Activated CD4-positive, alpha-beta T cell treated with anti-CD3 and anti-CD28 coated beads, Interleukin-2, Interleukin-6, amounts not matched to agents 100 ng/mL and 50 ng/mL, durations not matched to agents 16 hours and 8 hours (primary cell): ENCODE measurements at regions not wholly inside any gene's neighbourhood (a gene's known extent, or its start where the extent isn't known, plus 50 kb on each side); places are given as distances from the start of the nearest gene placed in this dataset.

Experiments used
- DNase-seq: peaks from one replicate; pipeline ENCODE4 v3.0.0-alpha.2; 2020

DNA sequence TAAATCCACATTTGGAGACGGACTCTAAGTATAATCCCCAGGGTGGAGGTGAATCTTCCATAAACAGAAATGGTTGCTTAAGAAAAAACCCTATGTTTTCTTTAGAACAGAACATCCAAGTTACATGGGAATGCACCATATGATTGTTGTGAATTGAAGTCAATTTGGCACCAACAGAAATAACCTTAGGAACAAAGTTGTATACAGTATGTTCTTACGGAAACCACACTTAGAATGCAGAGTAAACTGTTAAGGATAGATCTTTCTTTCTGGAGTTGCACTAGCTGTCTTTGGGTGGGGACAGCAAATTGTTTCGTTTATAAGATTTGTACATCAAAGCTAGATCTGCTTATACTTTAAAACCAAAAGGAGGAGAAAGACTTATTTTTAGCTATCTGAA, 316.4 kb downstream of the PTEN start:
- DNase-seq = no peak

DNA sequence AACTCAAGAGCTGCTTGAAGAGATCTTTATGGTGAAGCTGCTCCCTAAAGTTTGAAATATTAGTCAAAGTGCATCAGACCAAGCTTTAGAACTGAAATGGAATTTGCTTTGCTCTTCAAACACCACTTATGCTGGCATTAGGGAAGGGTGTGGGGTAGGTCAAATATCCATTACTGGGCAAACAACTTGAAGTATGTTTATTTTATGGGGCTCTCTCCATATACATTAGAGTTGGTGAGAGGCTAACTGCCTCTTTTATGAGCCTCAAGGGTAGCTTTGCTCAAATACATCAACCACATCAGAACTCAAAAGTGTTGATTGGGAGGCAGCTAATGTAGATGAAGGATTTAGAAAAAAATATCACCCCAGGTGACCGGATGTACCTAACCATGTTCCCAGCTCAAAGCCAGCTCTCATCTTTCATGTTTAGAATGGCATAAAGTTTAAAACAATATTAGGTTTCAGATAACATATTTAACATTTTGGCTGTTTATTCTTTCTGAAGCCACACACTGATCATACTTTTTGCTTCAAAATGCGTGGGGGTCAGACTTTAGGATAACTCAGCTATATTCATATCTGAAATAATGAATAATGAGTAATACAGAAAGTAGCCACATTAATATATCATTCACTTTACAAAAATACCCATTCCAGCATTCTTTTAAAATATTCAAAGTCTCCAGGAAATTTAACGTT, 318.6 kb downstream of the PTEN start:
- no peak for DNase-seq

- no peak for DNase-seq
Observed at GRCh38 chr10:88182601-88182930, 319.1 kb downstream of the PTEN start.

DNA sequence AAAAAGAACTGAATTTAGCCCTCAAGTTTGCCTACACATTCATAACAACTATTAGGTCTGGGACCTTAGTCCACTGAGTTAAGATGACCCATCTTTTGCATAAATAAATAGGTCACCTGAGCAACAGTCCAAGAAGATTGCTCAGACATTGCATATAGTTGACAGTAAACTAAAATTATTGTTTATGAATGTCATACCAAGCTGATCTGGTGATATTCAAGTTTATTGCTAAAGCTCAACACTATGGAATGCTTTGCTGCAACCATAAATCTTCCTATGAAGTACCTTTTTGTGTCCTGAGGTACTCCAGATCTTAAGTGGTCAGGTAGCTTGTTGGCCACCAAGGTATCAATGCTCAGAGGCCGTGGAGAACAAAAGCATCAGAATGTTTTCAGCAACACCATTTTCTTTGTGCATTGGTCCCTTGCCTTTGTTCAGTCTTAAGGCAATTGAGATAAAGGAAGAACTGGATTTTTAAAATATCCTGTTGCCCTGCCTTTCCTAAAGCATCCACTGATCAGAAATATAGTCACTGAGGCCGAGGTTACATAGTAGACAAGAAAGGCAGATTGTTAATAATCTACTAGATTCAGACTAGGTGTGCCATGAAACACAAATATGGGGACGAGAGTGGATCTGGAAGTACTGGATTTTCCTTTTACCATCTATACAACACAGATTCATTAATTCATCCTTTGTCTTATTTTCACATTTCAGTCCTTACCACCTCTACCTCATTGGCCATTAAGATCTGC, 321.3 kb downstream of the PTEN start:
- DNase-seq = no peak

DNA sequence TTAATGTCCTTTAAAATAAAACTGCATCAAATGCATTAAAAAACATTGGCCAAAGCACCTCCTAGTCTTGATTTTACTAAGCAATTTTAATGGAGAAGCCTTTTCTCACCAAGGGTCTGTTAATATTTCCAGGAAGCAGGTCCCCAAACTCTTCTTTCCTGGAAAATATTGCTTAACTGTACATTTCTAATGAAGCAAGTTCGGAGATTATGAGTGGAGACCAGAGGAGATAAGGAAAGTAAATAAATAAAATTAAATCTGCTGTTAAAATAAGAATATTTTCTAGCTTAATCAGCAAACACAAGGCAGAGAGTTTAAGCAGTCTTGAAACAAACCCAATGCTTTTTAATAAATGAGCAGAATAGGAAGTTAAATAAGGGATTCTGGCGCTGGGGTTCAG, 322.4 kb downstream of the PTEN start:
- no peak for DNase-seq

DNA sequence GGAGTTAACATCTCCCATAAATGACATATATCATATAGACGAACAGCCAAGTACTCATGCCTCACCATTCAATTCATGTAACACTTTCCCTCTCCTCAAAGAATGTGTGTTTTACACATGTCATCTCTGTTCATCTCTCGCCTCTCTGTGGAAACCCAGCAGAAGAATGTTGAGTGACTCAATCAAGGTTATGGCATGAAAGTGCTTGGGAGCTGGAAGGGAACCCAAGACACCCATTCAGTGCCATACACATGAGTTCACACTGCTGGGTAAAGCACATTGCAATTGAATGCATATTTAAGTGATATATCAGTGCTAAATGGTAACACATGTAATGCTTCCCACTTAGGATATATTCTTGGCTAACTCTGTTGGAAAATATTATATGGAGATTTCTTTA, 322.9 kb downstream of the PTEN start:
- no peak for DNase-seq

GRCh38 chr10:88187472-88187871, 324.0 kb downstream of the PTEN start:
- DNase-seq = no peak

- DNase-seq = no peak
Observed at GRCh38 chr10:88190123-88190522, 326.7 kb downstream of the PTEN start.

- no peak for DNase-seq
Observed at GRCh38 chr10:88190540-88191235, 327.3 kb downstream of the PTEN start.

DNA sequence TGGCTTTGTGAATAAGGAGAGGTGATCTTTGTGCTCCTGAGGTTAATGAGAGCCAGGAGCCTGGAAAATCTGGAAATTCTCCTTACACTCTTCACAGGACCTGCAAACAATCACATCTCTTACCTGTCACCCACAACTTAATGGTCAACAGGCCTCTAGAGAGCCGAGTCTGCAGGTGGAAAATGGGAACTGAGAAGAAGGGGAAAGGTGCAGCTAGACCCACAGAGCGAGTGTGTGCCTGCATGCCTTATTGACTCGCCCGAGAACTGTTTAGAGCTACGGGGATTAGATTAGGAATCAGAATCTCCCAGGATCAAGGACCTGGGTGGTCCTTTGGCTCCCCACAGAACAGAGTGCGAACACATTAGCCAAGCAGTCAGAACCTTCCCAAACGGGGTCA, 329.6 kb downstream of the PTEN start:
- no peak for DNase-seq

GRCh38 chr10:88194041-88194887, 330.8 kb downstream of the PTEN start:
- DNase-seq = peak; percentile 25

DNA sequence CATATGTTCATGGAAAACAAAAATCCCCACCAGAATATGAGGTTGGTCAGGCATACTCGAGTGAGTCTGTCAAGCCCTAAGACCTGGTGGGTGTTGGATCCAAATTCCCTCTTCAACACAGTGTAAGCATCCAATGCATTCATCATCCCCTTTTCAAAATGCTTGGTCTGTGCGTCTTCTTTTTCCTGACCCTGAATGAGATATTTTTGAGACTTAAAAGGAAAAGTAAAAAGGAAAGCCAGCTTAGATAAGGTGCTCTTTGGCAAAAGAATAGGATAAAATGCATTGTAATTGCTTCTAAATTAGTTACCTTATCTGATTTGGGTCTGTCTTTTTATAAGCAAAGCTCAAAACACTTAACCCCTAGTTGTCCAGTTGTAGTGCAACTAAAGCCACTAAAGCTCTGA, 331.5 kb downstream of the PTEN start:
- DNase-seq = no peak

DNA sequence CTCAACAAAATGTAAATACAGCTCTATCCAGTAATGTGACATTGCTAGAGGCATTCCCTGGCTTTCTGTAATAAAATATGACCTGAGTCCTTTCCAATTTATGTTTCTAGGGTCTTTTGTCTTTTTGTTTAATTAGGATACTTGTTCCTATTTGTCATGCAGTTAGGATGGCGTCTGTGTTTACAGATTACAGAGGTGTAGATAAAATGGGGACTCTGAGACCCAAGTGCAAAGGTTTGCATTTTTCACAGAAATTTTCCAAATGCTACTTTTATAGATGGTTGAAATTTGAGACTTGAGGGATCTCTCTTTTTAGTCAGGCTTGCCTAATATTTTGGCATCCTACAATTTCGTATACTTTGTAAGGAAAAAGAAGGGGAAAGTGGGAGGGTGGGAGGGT, 332.4 kb downstream of the PTEN start:
- no peak for DNase-seq

GRCh38 chr10:88196291-88196690, 332.9 kb downstream of the PTEN start:
- no peak for DNase-seq

- no peak for DNase-seq
Observed at GRCh38 chr10:88198023-88198422, 334.6 kb downstream of the PTEN start.

DNA sequence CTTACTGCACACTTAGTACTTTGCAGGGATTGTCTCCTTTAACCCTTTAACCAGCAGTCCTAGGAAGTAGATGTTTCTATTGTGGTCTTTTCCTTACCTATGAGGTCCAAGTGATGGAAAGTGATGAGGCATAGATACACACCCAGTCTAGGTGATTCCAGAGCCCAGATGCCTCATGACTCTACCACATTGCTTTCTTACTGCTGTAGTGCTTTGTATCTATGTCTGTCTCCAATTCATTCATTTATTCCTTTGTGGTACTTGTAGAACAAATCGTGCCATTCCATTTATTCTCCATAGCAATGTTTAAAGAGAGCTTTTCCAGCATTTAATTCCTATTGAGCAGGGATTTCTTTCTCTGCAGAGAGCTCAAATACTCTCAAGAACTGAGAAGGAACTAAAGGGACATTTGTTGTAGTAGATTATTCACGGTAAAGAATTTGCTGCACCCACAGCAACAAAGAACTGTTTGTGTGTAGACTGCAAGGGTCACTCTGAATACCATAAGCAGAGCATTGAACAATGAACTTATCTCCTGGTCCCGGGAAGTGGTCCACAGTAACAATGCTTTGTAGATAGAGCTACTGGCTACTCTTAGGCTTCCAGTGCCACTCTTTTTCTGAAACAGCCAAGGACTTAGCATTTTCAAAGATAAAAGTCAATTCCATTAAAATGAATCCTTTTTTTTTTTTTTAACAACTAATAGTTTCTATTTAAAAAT, 337.0 kb downstream of the PTEN start:
- DNase-seq = no peak

DNA sequence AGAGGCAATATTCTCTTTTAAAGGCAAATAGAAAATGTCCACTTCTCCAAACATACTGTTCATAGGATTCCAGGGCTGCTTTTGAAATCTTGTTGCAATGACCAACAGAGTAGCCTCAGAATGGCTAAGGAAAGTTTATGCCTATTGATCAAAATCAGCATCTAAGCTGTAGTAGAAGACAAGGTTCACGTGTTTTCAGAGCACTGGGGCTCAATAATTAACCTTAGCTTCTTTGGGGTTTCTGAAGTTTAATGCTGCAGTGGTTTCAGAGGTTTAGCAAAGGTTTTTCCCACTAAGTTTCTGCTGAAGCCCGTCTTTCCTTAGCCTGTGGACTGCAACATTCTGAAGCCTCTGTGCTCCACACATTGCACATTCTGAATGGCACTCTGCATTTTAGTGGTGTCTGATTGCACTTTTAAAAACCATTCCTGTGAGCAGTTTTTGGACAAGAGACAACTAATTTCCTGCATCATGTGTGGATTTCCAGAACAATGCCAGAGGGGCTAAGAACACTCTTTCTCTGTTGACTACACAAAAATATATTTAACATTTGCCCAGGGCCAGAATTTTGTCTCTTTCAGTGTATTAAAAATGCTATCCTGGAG, 342.5 kb downstream of the PTEN start:
- no peak for DNase-seq

- no peak for DNase-seq
Observed at GRCh38 chr10:88207121-88207546, 343.7 kb downstream of the PTEN start.

DNA sequence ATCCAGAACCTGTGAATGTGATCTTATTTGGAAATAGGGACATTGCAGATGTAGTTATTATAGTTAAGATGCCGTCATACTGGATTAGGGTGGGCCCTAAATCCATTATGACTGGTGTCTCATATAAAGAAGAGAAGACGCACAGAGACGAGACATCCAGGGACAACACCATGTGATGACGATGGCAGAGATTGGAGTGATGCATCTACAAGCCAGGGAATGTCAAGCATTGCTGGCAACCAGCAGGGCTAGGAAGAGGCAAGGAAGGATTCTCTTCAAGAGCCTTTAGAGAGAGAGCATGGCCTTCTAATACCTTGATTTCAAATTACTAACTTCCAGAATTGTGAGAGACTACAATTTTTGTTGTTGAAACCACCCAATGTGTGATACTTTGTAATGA, 345.8 kb downstream of the PTEN start:
- DNase-seq = no peak

- no peak for DNase-seq
Observed at GRCh38 chr10:88209837-88210561, 346.6 kb downstream of the PTEN start.

DNA sequence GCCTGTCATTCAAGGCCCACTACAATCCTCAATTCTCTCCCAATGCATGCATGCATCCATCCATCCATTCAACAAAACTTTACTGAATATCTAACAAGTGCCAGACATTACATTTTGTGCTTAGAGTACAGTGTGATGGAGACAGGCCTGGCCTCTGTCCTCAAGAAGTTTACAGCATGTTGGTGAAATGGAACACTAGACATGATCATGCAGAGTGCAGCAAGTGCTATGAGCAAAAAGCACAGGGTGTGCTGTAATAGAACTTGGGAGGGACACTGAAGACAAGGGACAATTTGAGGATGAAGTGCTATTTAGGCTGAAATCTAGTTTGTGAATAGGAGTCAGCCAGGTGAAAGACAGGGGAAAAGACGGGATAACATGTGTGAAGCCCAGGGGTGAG, 347.8 kb downstream of the PTEN start:
- no peak for DNase-seq
